H9 (cell line): ENCODE measurements at regions not wholly inside any gene's neighbourhood (a gene's known extent, or its start where the extent isn't known, plus 50 kb on each side); places are given as distances from the start of the nearest gene placed in this dataset.

ENCODE experiments used
- DNase-seq: peaks from one replicate; pipeline ENCODE4 v3.0.0-alpha.2; 2017
- H2AFZ ChIP-seq: one replicate; pipeline ENCODE4 v1.6.1; 2013; ENCODE audit warnings: mild to moderate bottlenecking, low read length, control low read depth, moderate library complexity
- H2AK5ac ChIP-seq: 2 replicates; pipeline ENCODE4 v1.6.1; 2013; ENCODE audit warnings: low read length, control low read depth, mixed read lengths; ENCODE audit not compliant: insufficient read length
- H2BK120ac ChIP-seq: one replicate; pipeline ENCODE4 v1.6.1; 2013; ENCODE audit warnings: low read depth, mild to moderate bottlenecking, low read length, control low read depth, inconsistent platforms; ENCODE audit not compliant: poor library complexity, severe bottlenecking
- H2BK12ac ChIP-seq: 2 replicates; pipeline ENCODE4 v1.6.1; 2013; ENCODE audit warnings: low read length, control low read depth, mixed read lengths, low read depth; ENCODE audit not compliant: insufficient read length
- H2BK15ac ChIP-seq: 2 replicates; pipeline ENCODE4 v1.6.1; 2013; ENCODE audit warnings: low read depth, low read length, control low read depth
- H2BK20ac ChIP-seq: one replicate; pipeline ENCODE4 v1.6.1; 2013; ENCODE audit warnings: low read depth, mild to moderate bottlenecking, low read length, control low read depth, inconsistent platforms; ENCODE audit not compliant: poor library complexity, severe bottlenecking
- H2BK5ac ChIP-seq: 2 replicates; pipeline ENCODE4 v1.6.1; 2013; ENCODE audit warnings: low read length, control low read depth, mixed read lengths; ENCODE audit not compliant: insufficient read length
- H3K14ac ChIP-seq: 2 replicates; pipeline ENCODE4 v1.6.1; 2013; ENCODE audit warnings: low read length, control low read depth; ENCODE audit not compliant: insufficient read depth
- H3K18ac ChIP-seq: 2 replicates; pipeline ENCODE4 v1.6.1; 2013; ENCODE audit warnings: low read depth, mild to moderate bottlenecking, mixed read lengths, low read length, control low read depth; ENCODE audit not compliant: insufficient read length
- H3K23ac ChIP-seq: 2 replicates; pipeline ENCODE4 v1.6.1; 2013; ENCODE audit warnings: low read length, control low read depth, mixed read lengths, low read depth; ENCODE audit not compliant: insufficient read length
- H3K23me2 ChIP-seq: 2 replicates; pipeline ENCODE4 v1.6.1; 2013; ENCODE audit warnings: low read depth, mild to moderate bottlenecking, mixed read lengths, low read length, control low read depth; ENCODE audit not compliant: insufficient read length, poor library complexity, severe bottlenecking
- H3K27ac ChIP-seq: 2 replicates; pipeline ENCODE4 v1.5.1; 2013; ENCODE audit warnings: low read length, control low read depth, mixed read lengths, low read depth; ENCODE audit not compliant: insufficient read length
- H3K27me3 ChIP-seq: 2 replicates; pipeline ENCODE4 v1.6.1; 2013; ENCODE audit warnings: low read length, control low read depth, inconsistent platforms; ENCODE audit not compliant: insufficient read depth
- H3K4ac ChIP-seq: 2 replicates; pipeline ENCODE4 v1.6.1; 2013; ENCODE audit warnings: low read depth, mild to moderate bottlenecking, control low read depth, inconsistent platforms, low read length, moderate library complexity
- H3K4me1 ChIP-seq: 2 replicates; pipeline ENCODE4 v1.6.1; 2013; ENCODE audit warnings: low read length, control low read depth, inconsistent platforms; ENCODE audit not compliant: insufficient read depth
- H3K4me2 ChIP-seq: 2 replicates; pipeline ENCODE4 v1.6.1; 2013; ENCODE audit warnings: low read length, control low read depth, mixed read lengths; ENCODE audit not compliant: insufficient read length, insufficient read depth
- H3K56ac ChIP-seq: 2 replicates; pipeline ENCODE4 v1.6.1; 2013; ENCODE audit warnings: low read depth, mild to moderate bottlenecking, mixed read lengths, low read length, control low read depth; ENCODE audit not compliant: insufficient read length
- H3K79me1 ChIP-seq: 2 replicates; pipeline ENCODE4 v1.6.1; 2013; ENCODE audit warnings: low read depth, mild to moderate bottlenecking, moderate library complexity, low read length, control low read depth, inconsistent platforms; ENCODE audit not compliant: insufficient read depth, poor library complexity, severe bottlenecking
- H3K79me2 ChIP-seq: 2 replicates; pipeline ENCODE4 v1.6.1; 2013; ENCODE audit warnings: low read length, control low read depth, inconsistent platforms; ENCODE audit not compliant: insufficient read depth
- H3K9ac ChIP-seq: 2 replicates; pipeline ENCODE4 v1.6.1; 2013; ENCODE audit warnings: low read length, control low read depth, mixed read lengths; ENCODE audit not compliant: insufficient read length; ENCODE audit errors: extremely low read depth
- H3K9me3 ChIP-seq: one replicate; pipeline ENCODE4 v1.6.1; 2013; ENCODE audit warnings: low read depth, low read length, inconsistent platforms; ENCODE audit not compliant: control insufficient read depth
- H3T11ph ChIP-seq: one replicate; pipeline ENCODE4 v1.6.1; 2013; ENCODE audit warnings: mild to moderate bottlenecking, low read length, control low read depth, inconsistent platforms
- H4K20me1 ChIP-seq: one replicate; pipeline ENCODE4 v1.6.1; 2013; ENCODE audit not compliant: control insufficient read depth, insufficient read length, insufficient read depth
- H4K5ac ChIP-seq: 2 replicates; pipeline ENCODE4 v1.6.1; 2013; ENCODE audit warnings: low read depth, mild to moderate bottlenecking, mixed read lengths, low read length, control low read depth; ENCODE audit not compliant: insufficient read length
- H4K8ac ChIP-seq: replicated peaks from 2 replicates; pipeline ENCODE4 v1.6.1; 2013; ENCODE audit warnings: low read length, control low read depth, mixed read lengths, low read depth; ENCODE audit not compliant: insufficient read length
- H4K91ac ChIP-seq: 2 replicates; pipeline ENCODE4 v1.6.1; 2013; ENCODE audit warnings: low read depth, mild to moderate bottlenecking, moderate library complexity, mixed read lengths, low read length, control low read depth; ENCODE audit not compliant: insufficient read length
- H3K27ac Mint-ChIP-seq, 3 experiments: 2 replicates in 2 of 3; 3 replicates in 1 of 3; pipeline ENCODE4 v1.8.0; 2020 to 2021; ENCODE audit warnings: mixed read lengths in 3 of 3, mild to moderate bottlenecking in 1 of 3, moderate library complexity in 1 of 3
- H3K27me3 Mint-ChIP-seq: 2 replicates; pipeline ENCODE4 v1.8.0; 2021; ENCODE audit warnings: low read depth, mild to moderate bottlenecking, moderate library complexity, mixed read lengths
- H3K36me3 Mint-ChIP-seq, 3 experiments: 2 replicates in 2 of 3; 3 replicates in 1 of 3; pipeline ENCODE4 v1.8.0; 2020 to 2021; ENCODE audit warnings: low read depth in 3 of 3, mixed read lengths in 3 of 3; ENCODE audit not compliant: insufficient read depth in 1 of 3
- H3K4me1 Mint-ChIP-seq, 2 experiments: 2 replicates each; pipeline ENCODE4 v1.8.0; 2020; ENCODE audit warnings: mixed read lengths in 2 of 2
- H3K4me3 Mint-ChIP-seq, 2 experiments: 2 replicates in 1 of 2; 3 replicates in 1 of 2; pipeline ENCODE4 v1.8.0; 2020 to 2021; ENCODE audit warnings: mild to moderate bottlenecking in 2 of 2, mixed read lengths in 2 of 2, moderate library complexity in 1 of 2
- H3K9me3 Mint-ChIP-seq, 2 experiments: 2 replicates in 1 of 2; 3 replicates in 1 of 2; pipeline ENCODE4 v1.8.0; 2020; ENCODE audit warnings: mild to moderate bottlenecking in 2 of 2, mixed read lengths in 2 of 2, moderate library complexity in 1 of 2
- CTCF ChIP-seq: fragments of 200-600 bp; sonication (generic); conservative IDR thresholded peaks from 3 replicates; pipeline ENCODE4 v1.8.0; 2021; ENCODE audit warnings: antibody characterized with exemption, mild to moderate bottlenecking
- WGBS: extraction: QIAGEN DNeasy Blood & Tissue Kit; methylation state at CpG from one replicate; pipeline ENCODE4 v1.1.7; 2013; ENCODE audit warnings: missing lambda C conversion rate, low lambda C conversion rate, mixed read lengths; ENCODE audit not compliant: insufficient read length; ENCODE audit errors: extremely low coverage; 5-methylcytosine and 5-hydroxymethylcytosine counted together

- no peak overlapping the region for H2BK120ac ChIP-seq
- no peak overlapping the region for H2BK5ac ChIP-seq
- Mint-ChIP-seq H3K27me3 (no peaks in the 10 kb centered on the region), H3K4me1 (no peaks in the 10 kb centered on the region), H3K27ac (no peak overlapping the region), H3K4me3 (no peak overlapping the region), H3K36me3 (peaks cover 3 to 11% (median 5%) of the 10 kb centered on the region in 3 experiments; a peak in 5 of 7 replicates), H3K9me3 (peaks cover 12 to 18% of the 10 kb centered on the region in 2 experiments)
- H4K91ac ChIP-seq: no peak overlapping the region
- no peak overlapping the region for H3K23ac ChIP-seq
- H3K4ac ChIP-seq: no peak overlapping the region
- H3K27ac ChIP-seq: no peak overlapping the region
- no peak overlapping the region for H3K14ac ChIP-seq
- H3K79me2 ChIP-seq: no peaks in the 10 kb centered on the region
- no peaks in the 10 kb centered on the region for H3K79me1 ChIP-seq
- no peaks in the 10 kb centered on the region for H3K27me3 ChIP-seq
- H2AK5ac ChIP-seq: no peak overlapping the region
- no peaks in the 10 kb centered on the region for H3K23me2 ChIP-seq
- no peak overlapping the region for H3K4me2 ChIP-seq
- no peak overlapping the region for H2BK15ac ChIP-seq
- no peak for TF ChIP-seq CTCF
- H3K9ac ChIP-seq: no peak overlapping the region
- H3K4me1 ChIP-seq: no peaks in the 10 kb centered on the region
- no peaks in the 10 kb centered on the region for H4K20me1 ChIP-seq
- no peak overlapping the region for H2BK12ac ChIP-seq
- no peak overlapping the region for H3K18ac ChIP-seq
- H4K5ac ChIP-seq: no peak overlapping the region
- no peak overlapping the region for H2BK20ac ChIP-seq
- no peak overlapping the region for H4K8ac ChIP-seq
- H3K9me3 ChIP-seq: no peaks in the 10 kb centered on the region
- DNase-seq: no peak
- WGBS: no CpG with 5 or more reads among the region's 1 CpG
- no peak overlapping the region for H3K56ac ChIP-seq
- no peak overlapping the region for H3T11ph ChIP-seq
- H2AFZ ChIP-seq: no peak overlapping the region
Observed at GRCh38 chr4:43423276-43423675, 530.8 kb downstream of the GRXCR1 start.
